ENCODE measurements at regions not wholly inside any gene's neighbourhood (a gene's known extent, or its start where the extent isn't known, plus 50 kb on each side); places are given as distances from the start of the nearest gene placed in this dataset.

- H3K4me1 ChIP-seq (ENCODE audit: control insufficient read depth in 1 of 2, insufficient read depth in 2 of 2, low read depth in 1 of 2, low read length in 1 of 2): no peaks in the 10 kb centered on the region
- no peaks in the 10 kb centered on the region for H3K9me2 ChIP-seq
- TF ChIP-seq GATA2 (CRISPR knock-in tag; IDR thresholded peaks at IDR 0.05): no peak
- TF ChIP-seq POLR2AphosphoS5 (IDR thresholded peaks at IDR 0.05; ENCODE audit: low read depth, low read length): no peak
- no peak for TF ChIP-seq MAX (IDR thresholded peaks at IDR 0.05; ENCODE audit: low read depth)
- no peaks in the 10 kb centered on the region for H4K20me1 ChIP-seq (ENCODE audit: insufficient read depth)
- H3K9ac ChIP-seq: no peak overlapping the region
- no peak overlapping the region for H3K4me2 ChIP-seq
- peaks cover 5% of the 10 kb centered on the region; the same call in 1 of the 2 replicates for H3K27me3 ChIP-seq (ENCODE audit: insufficient read depth)
- no peaks in the 10 kb centered on the region for H3K9me3 ChIP-seq
- POLR2A ChIA-PET: no interaction called here
- H3F3A ChIP-seq (replicated peaks; ENCODE audit: insufficient read depth): no peaks in the 10 kb centered on the region
- CTCF ChIA-PET: no interaction called here
- no peak for DNase-seq
- no peak overlapping the region for H3K4me3 ChIP-seq (ENCODE audit: low read depth in 2 of 2, low read length in 1 of 2)
- H3K36me3 ChIP-seq (replicated peaks in 1 of 2; ENCODE audit: control insufficient read depth in 1 of 2, insufficient read depth in 2 of 2, low read length in 1 of 2): no peaks in the 10 kb centered on the region
- 3% methylated on average over 3 of the region's 3 CpGs for WGBS (ENCODE audit: low lambda C conversion rate)
- H3K27ac ChIP-seq (ENCODE audit: low read depth in 2 of 2, low read length in 1 of 2): no peak overlapping the region
- H2AFZ ChIP-seq (ENCODE audit: low read depth): no peak overlapping the region
- no peaks in the 10 kb centered on the region for H3K79me2 ChIP-seq (ENCODE audit: insufficient read depth)
These were observed 200.8 kb upstream of the SGCG start for GRCh38 chr13:22979952-22980351.

- Histone ChIP-seq H3K27me3 (ENCODE audit: insufficient read depth) (peaks cover 5% of the 10 kb centered on the region; the same call in 1 of the 2 replicates), H3K36me3 (replicated peaks in 1 of 2; ENCODE audit: control insufficient read depth in 1 of 2, insufficient read depth in 2 of 2, low read length in 1 of 2) (no peaks in the 10 kb centered on the region), H3K9ac (no peak overlapping the region), H3K9me3 (no peaks in the 10 kb centered on the region), H4K20me1 (ENCODE audit: insufficient read depth) (no peaks in the 10 kb centered on the region), H3F3A (replicated peaks; ENCODE audit: insufficient read depth) (no peaks in the 10 kb centered on the region), H3K4me3 (ENCODE audit: low read depth in 2 of 2, low read length in 1 of 2) (no peak overlapping the region), H3K4me2 (no peak overlapping the region), H3K79me2 (ENCODE audit: insufficient read depth) (no peaks in the 10 kb centered on the region), H3K9me2 (no peaks in the 10 kb centered on the region), H2AFZ (ENCODE audit: low read depth) (no peak overlapping the region), H3K4me1 (ENCODE audit: control insufficient read depth in 1 of 2, insufficient read depth in 2 of 2, low read depth in 1 of 2, low read length in 1 of 2) (no peaks in the 10 kb centered on the region), H3K27ac (ENCODE audit: low read depth in 2 of 2, low read length in 1 of 2) (no peak overlapping the region)
- ChIA-PET CTCF (no interaction called here), POLR2A (no interaction called here)
- DNase-seq: no peak
- TF ChIP-seq SMC3 (IDR thresholded peaks at IDR 0.05; ENCODE audit: low read depth, low read length) (no peak), SIN3A (IDR thresholded peaks at IDR 0.05; ENCODE audit: borderline replicate concordance, low read depth, low read length) (no peak), YY1 (IDR thresholded peaks at IDR 0.05; ENCODE audit: low read depth) (no peak), CTCF (IDR thresholded peaks at IDR 0.05) (no peak)
- 5% methylated on average over 2 of the region's 2 CpGs for WGBS (ENCODE audit: low lambda C conversion rate)
These were observed 199.8 kb upstream of the SGCG start for GRCh38 chr13:22980936-22981335.

GRCh38 chr13:22993148-22993547, 187.6 kb upstream of the SGCG start:
- no peaks in the 10 kb centered on the region for H3K27me3 ChIP-seq (ENCODE audit: insufficient read depth)
- H3K9ac ChIP-seq: no peak overlapping the region
- DNase-seq: no peak
- ChIA-PET POLR2A (no interaction called here), CTCF (no interaction called here)
- no peaks in the 10 kb centered on the region for H3K36me3 ChIP-seq (replicated peaks in 1 of 2; ENCODE audit: control insufficient read depth in 1 of 2, insufficient read depth in 2 of 2, low read length in 1 of 2)
- H3K4me2 ChIP-seq: 0 out of 2 replicates have a peak overlapping the region, but pooled peaks have one; percentile 47
- no peak for TF ChIP-seq GATA2 (CRISPR knock-in tag; IDR thresholded peaks at IDR 0.05)
- TF ChIP-seq EP300 (IDR thresholded peaks at IDR 0.05; ENCODE audit: borderline replicate concordance in 1 of 2, low read depth in 1 of 2, low read length in 1 of 2): no peak
- TF ChIP-seq ELF1 (IDR thresholded peaks at IDR 0.05): no peak
- TF ChIP-seq TAF1 (IDR thresholded peaks at IDR 0.05; ENCODE audit: borderline replicate concordance, low read depth, low read length): no peak
- no peak for TF ChIP-seq FOXJ3 (CRISPR knock-in tag; IDR thresholded peaks at IDR 0.05)
- TF ChIP-seq MAX (IDR thresholded peaks at IDR 0.05; ENCODE audit: low read depth): no peak
- TF ChIP-seq RFX5 (IDR thresholded peaks at IDR 0.05; ENCODE audit: low read length): no peak
- TF ChIP-seq RAD21 (IDR thresholded peaks at IDR 0.05; ENCODE audit: low read length): no peak
- no peaks in the 10 kb centered on the region for H3K9me2 ChIP-seq
- H2AFZ ChIP-seq (ENCODE audit: low read depth): 0 out of 2 replicates have a peak overlapping the region, but pooled peaks have one; percentile 35
- no peak overlapping the region for H3K27ac ChIP-seq (ENCODE audit: low read depth in 2 of 2, low read length in 1 of 2)
- WGBS (ENCODE audit: low lambda C conversion rate): 0% methylated on average over 1 of the region's 1 CpG
- no peaks in the 10 kb centered on the region for H4K20me1 ChIP-seq (ENCODE audit: insufficient read depth)
- no peaks in the 10 kb centered on the region for H3K4me1 ChIP-seq (ENCODE audit: control insufficient read depth in 1 of 2, insufficient read depth in 2 of 2, low read depth in 1 of 2, low read length in 1 of 2)
- no peaks in the 10 kb centered on the region for H3K9me3 ChIP-seq
- H3K4me3 ChIP-seq (ENCODE audit: low read depth in 2 of 2, low read length in 1 of 2): no peak overlapping the region
- H3F3A ChIP-seq (replicated peaks; ENCODE audit: insufficient read depth): no peaks in the 10 kb centered on the region
- no peaks in the 10 kb centered on the region for H3K79me2 ChIP-seq (ENCODE audit: insufficient read depth)

Measured in SK-N-SH (cell line).